Skin epidermis (tissue), 12 donors: ENCODE measurements at regions not wholly inside any gene's neighbourhood (a gene's known extent, or its start where the extent isn't known, plus 50 kb on each side); places are given as distances from the start of the nearest gene placed in this dataset.
"Not testable (repeated sequence)": the region's sequence is repeated elsewhere in the genome, so short reads cannot be mapped to it uniquely, and the experiment has no call there.

ENCODE experiments used
- H3K27ac ChIP-seq, 21 experiments: fragments of 200-600 bp; sonication (generic) in 11 of 21; one replicate each; pipeline ENCODE4 v1.5.0; 2020; ENCODE audit warnings: mild to moderate bottlenecking in 3 of 21, inconsistent platforms in 2 of 21, moderate library complexity in 2 of 21
- H3K4me3 ChIP-seq, 7 experiments: fragments of 200-600 bp; sonication (generic) in 2 of 7; one replicate each; pipeline ENCODE4 v1.5.0; 2020; ENCODE audit warnings: inconsistent platforms in 2 of 7, mild to moderate bottlenecking in 2 of 7, moderate library complexity in 1 of 7

GRCh38 chr10:34957531-34957930, 132.6 kb downstream of the CUL2 start:
- Histone ChIP-seq H3K4me3 (no peak overlapping the region), H3K27ac (no peak overlapping the region)

GRCh38 chr10:34956756-34957155, 133.4 kb downstream of the CUL2 start:
- Histone ChIP-seq H3K4me3 (no peak overlapping the region), H3K27ac (no peak overlapping the region)

- H3K27ac ChIP-seq = peak overlapping the region in 9 of 21 experiments; percentile 18 to 63 (median 38)
Observed at GRCh38 chr10:34955391-34955790, 134.8 kb downstream of the CUL2 start.

GRCh38 chr10:34954142-34954541, 136.0 kb downstream of the CUL2 start:
- H3K27ac ChIP-seq = peak overlapping the region in 6 of 21 experiments; percentile 12 to 58 (median 38)
- no peak overlapping the region for H3K4me3 ChIP-seq

More at GRCh38 chr10:34955391-34955790, 134.8 kb downstream of the CUL2 start:
- no peak overlapping the region for H3K4me3 ChIP-seq

- H3K4me3 ChIP-seq = not testable (repeated sequence)
- peak overlapping the region in 2 of 21 experiments; percentile 17 to 42 for H3K27ac ChIP-seq
Observed at GRCh38 chr10:34951263-34951887, 136.3 kb upstream of the PARD3 start.

GRCh38 chr10:34945951-34946522, 130.9 kb upstream of the PARD3 start:
- not testable (repeated sequence) for H3K27ac ChIP-seq

GRCh38 chr10:34941471-34942357, 126.6 kb upstream of the PARD3 start:
- peak overlapping the region in 12 of 21 experiments; percentile 15 to 76 (median 42) for H3K27ac ChIP-seq
- no peak overlapping the region for H3K4me3 ChIP-seq

More at GRCh38 chr10:34945951-34946522, 130.9 kb upstream of the PARD3 start:
- not testable (repeated sequence) for H3K4me3 ChIP-seq

- Histone ChIP-seq H3K4me3 (no peak overlapping the region), H3K27ac (peak overlapping the region in 4 of 21 experiments; percentile 19 to 54 (median 28))
Observed at GRCh38 chr10:34940436-34940835, 125.3 kb upstream of the PARD3 start.

- Histone ChIP-seq H3K4me3 (no peak overlapping the region), H3K27ac (no peak overlapping the region)
Observed at GRCh38 chr10:34938399-34938670, 123.2 kb upstream of the PARD3 start.

- H3K27ac ChIP-seq, H3K4me3 ChIP-seq: not testable (repeated sequence)
Observed at GRCh38 chr10:34937643-34938398, 122.7 kb upstream of the PARD3 start.

- no peak overlapping the region for H3K4me3 ChIP-seq
- no peak overlapping the region for H3K27ac ChIP-seq
Observed at GRCh38 chr10:34936061-34936460, 121.0 kb upstream of the PARD3 start.

- Histone ChIP-seq H3K27ac (no peak overlapping the region), H3K4me3 (no peak overlapping the region)
Observed at GRCh38 chr10:34933676-34934075, 118.6 kb upstream of the PARD3 start.

GRCh38 chr10:34932235-34932634, 117.1 kb upstream of the PARD3 start:
- Histone ChIP-seq H3K27ac (no peak overlapping the region), H3K4me3 (no peak overlapping the region)

GRCh38 chr10:34931216-34931615, 116.1 kb upstream of the PARD3 start:
- Histone ChIP-seq H3K4me3 (no peak overlapping the region), H3K27ac (peak overlapping the region in 5 of 21 experiments; percentile 6 to 61 (median 50))

GRCh38 chr10:34922138-34922537, 107.0 kb upstream of the PARD3 start:
- Histone ChIP-seq H3K27ac (no peak overlapping the region), H3K4me3 (no peak overlapping the region)

- Histone ChIP-seq H3K27ac (no peak overlapping the region), H3K4me3 (no peak overlapping the region)
Observed at GRCh38 chr10:34920578-34920977, 105.5 kb upstream of the PARD3 start.

- Histone ChIP-seq H3K27ac (no peak overlapping the region), H3K4me3 (no peak overlapping the region)
Observed at GRCh38 chr10:34918776-34919315, 103.8 kb upstream of the PARD3 start.

GRCh38 chr10:34918060-34918775, 103.1 kb upstream of the PARD3 start:
- Histone ChIP-seq H3K27ac (no peak overlapping the region), H3K4me3 (no peak overlapping the region)

- Histone ChIP-seq H3K4me3 (no peak overlapping the region), H3K27ac (peak overlapping the region in 2 of 21 experiments; percentile 17 to 32)
Observed at GRCh38 chr10:34916314-34916713, 101.2 kb upstream of the PARD3 start.
